Endothelial cell of umbilical vein (primary cell): ENCODE measurements at regions not wholly inside any gene's neighbourhood (a gene's known extent, or its start where the extent isn't known, plus 50 kb on each side); places are given as distances from the start of the nearest gene placed in this dataset.

Experiments
- BruUV-seq: library from RNA; stranded (reverse); fragments of 400-500 nt; replicated peaks from 2 replicates; lab custom pipeline; 2021; lab: Mats Ljungman, UMichigan
- CTCF ChIA-PET: fragments of 300-600, 350-600 bp; sonication (Branson Sonifier 250); formaldehyde crosslinking; loops from one replicate; lab custom pipeline; 2021; ENCODE audit warnings: antibody characterized with exemption, inconsistent platforms; lab: Charles Lee
- POLR2A ChIA-PET: fragments of 300-600, 350-600 bp; sonication (Branson Sonifier 250); formaldehyde crosslinking; loops from one replicate; lab custom pipeline; 2021; ENCODE audit warnings: antibody characterized with exemption, inconsistent platforms; lab: Charles Lee
- DNase-seq: peaks from one replicate; pipeline ENCODE4 v3.0.0-alpha.2; 2011; ENCODE audit warnings: low read depth, low spot score
- FAIRE-seq: peaks from 2 replicates; lab custom pipeline; 2011; peaks lifted over from hg19 to GRCh38; lab: Jason Lieb, UNC
- H2AFZ ChIP-seq: 2 replicates; pipeline ENCODE4 v1.6.0; 2012; ENCODE audit warnings: low read depth, low read length, control low read depth, inconsistent platforms
- H3K27ac ChIP-seq: 2 replicates; pipeline ENCODE4 v1.5.1; 2011; ENCODE audit warnings: low read depth, mild to moderate bottlenecking, control low read depth, low read length, moderate library complexity; ENCODE audit not compliant: insufficient read depth
- H3K27me3 ChIP-seq, 2 experiments: 2 replicates each; pipeline versions ENCODE4 v1.6.0 to v1.6.1; 2011; ENCODE audit warnings: low read length in 2 of 2, mixed read lengths in 1 of 2; ENCODE audit not compliant: control insufficient read depth in 2 of 2, insufficient read depth in 2 of 2
- H3K36me3 ChIP-seq, 2 experiments: 2 replicates in 1 of 2; 3 replicates in 1 of 2; pipeline ENCODE4 v1.5.1; 2011; ENCODE audit warnings: low read length in 2 of 2, mild to moderate bottlenecking in 1 of 2, moderate library complexity in 1 of 2; ENCODE audit not compliant: control insufficient read depth in 2 of 2, insufficient read depth in 2 of 2; ENCODE audit errors: extremely low read depth in 1 of 2
- H3K4me1 ChIP-seq: 3 replicates; pipeline ENCODE4 v1.5.1; 2011; ENCODE audit warnings: mild to moderate bottlenecking, low read length; ENCODE audit not compliant: control insufficient read depth, insufficient read depth; ENCODE audit errors: extremely low read depth
- H3K4me2 ChIP-seq: 2 replicates; pipeline ENCODE4 v1.6.1; 2011; ENCODE audit warnings: low read length, control low read depth, mixed read lengths; ENCODE audit not compliant: insufficient read depth
- H3K4me3 ChIP-seq, 3 experiments: fragments of 200-600 bp in 1 of 3; sonication (generic), shearing (Covaris generic) in 1 of 3; replicated peaks in 1 of 3; 2 replicates each; pipeline ENCODE4 v1.5.1; 2011 to 2016; ENCODE audit warnings: control low read depth in 3 of 3, low read length in 3 of 3, mild to moderate bottlenecking in 2 of 3, inconsistent platforms in 1 of 3, low read depth in 1 of 3, moderate library complexity in 1 of 3; ENCODE audit not compliant: insufficient read depth in 1 of 3
- H3K79me2 ChIP-seq: 2 replicates; pipeline ENCODE4 v1.6.0; 2012; ENCODE audit warnings: low read length, inconsistent platforms; ENCODE audit not compliant: control insufficient read depth, insufficient read depth
- H3K9ac ChIP-seq: replicated peaks from 2 replicates; pipeline ENCODE3; 2011; ENCODE audit warnings: low read length, control low read depth; ENCODE audit not compliant: insufficient read depth; ENCODE audit errors: extremely low read depth
- H3K9me1 ChIP-seq: replicated peaks from 3 replicates; pipeline ENCODE4 v1.6.0; 2011; ENCODE audit warnings: mild to moderate bottlenecking, low read length; ENCODE audit not compliant: control insufficient read depth, insufficient read depth; ENCODE audit errors: extremely low read depth
- H3K9me3 ChIP-seq: replicated peaks from 2 replicates; pipeline ENCODE4 v1.5.1; 2012; ENCODE audit warnings: low read length, inconsistent platforms; ENCODE audit not compliant: control insufficient read depth, insufficient read depth
- H4K20me1 ChIP-seq: replicated peaks from 2 replicates; pipeline ENCODE3; 2011; ENCODE audit warnings: mild to moderate bottlenecking, low read length; ENCODE audit not compliant: control insufficient read depth, insufficient read depth; ENCODE audit errors: extremely low read depth
- EZH2 ChIP-seq: IDR thresholded peaks from 2 replicates; pipeline ENCODE4 v1.6.1; 2012; ENCODE audit warnings: borderline replicate concordance, low read depth, mild to moderate bottlenecking, moderate library complexity, low read length, inconsistent platforms; ENCODE audit not compliant: severe bottlenecking
- FOS ChIP-seq: IDR thresholded peaks from 2 replicates; pipeline ENCODE4 v1.6.1; 2011; ENCODE audit warnings: mild to moderate bottlenecking, low read length, moderate library complexity, borderline replicate concordance; ENCODE audit not compliant: insufficient read depth
- GATA2 ChIP-seq: IDR thresholded peaks from 2 replicates; pipeline ENCODE4 v1.7.0; 2011; ENCODE audit warnings: low read depth, mild to moderate bottlenecking, moderate library complexity, mixed read lengths, low read length; ENCODE audit not compliant: insufficient read length, insufficient read depth
- JUN ChIP-seq: IDR thresholded peaks from 2 replicates; pipeline ENCODE4 v1.6.1; 2011; ENCODE audit warnings: borderline replicate concordance, low read depth; ENCODE audit not compliant: insufficient read length, insufficient read depth
- MYC ChIP-seq: IDR thresholded peaks from one replicate; pipeline ENCODE4 v1.6.1; 2011; ENCODE audit warnings: mild to moderate bottlenecking, low read depth, low read length
- POLR2A ChIP-seq: IDR thresholded peaks from 2 replicates; pipeline ENCODE4 v1.6.1; 2012; ENCODE audit warnings: low read depth, mild to moderate bottlenecking, control low read depth, low read length
- POLR2AphosphoS5 ChIP-seq: IDR thresholded peaks from 2 replicates; pipeline ENCODE4 v1.6.1; 2012; ENCODE audit warnings: low read depth, mild to moderate bottlenecking, control low read depth, low read length, moderate library complexity; ENCODE audit not compliant: insufficient read depth
- dilution Hi-C: fragments of 300-500 bp; cut with MboI; formaldehyde crosslinking; loops from one replicate; pipeline ENCODE4 v1.15.0; 2019; ENCODE audit warnings: low sequenced_read_pairs; ENCODE audit not compliant: extremely low pct_ligation_motif_present
- intact Hi-C: fragments of 100-400 bp; cut with micrococcal nuclease; formaldehyde crosslinking; loops from one replicate; pipeline ENCODE4 v1.10.0; 2022
- TF ChIP-seq, protein P1 (sequence below): IDR thresholded peaks from 2 replicates; pipeline ENCODE4 v1.6.1; 2011; ENCODE audit not compliant: insufficient read depth, insufficient read length
- TF ChIP-seq, protein P2 (sequence below), 2 donors: IDR thresholded peaks; 1 replicate in 1 of 2; 2 replicates in 1 of 2; pipeline ENCODE4 v1.5.1; 2011; ENCODE audit warnings: low read length in 2 of 2, mild to moderate bottlenecking in 2 of 2, moderate library complexity in 2 of 2, control low read depth in 1 of 2, inconsistent platforms in 1 of 2, low read depth in 1 of 2; ENCODE audit not compliant: insufficient read depth in 1 of 2; ENCODE audit errors: extremely low read depth in 1 of 2

DNA sequence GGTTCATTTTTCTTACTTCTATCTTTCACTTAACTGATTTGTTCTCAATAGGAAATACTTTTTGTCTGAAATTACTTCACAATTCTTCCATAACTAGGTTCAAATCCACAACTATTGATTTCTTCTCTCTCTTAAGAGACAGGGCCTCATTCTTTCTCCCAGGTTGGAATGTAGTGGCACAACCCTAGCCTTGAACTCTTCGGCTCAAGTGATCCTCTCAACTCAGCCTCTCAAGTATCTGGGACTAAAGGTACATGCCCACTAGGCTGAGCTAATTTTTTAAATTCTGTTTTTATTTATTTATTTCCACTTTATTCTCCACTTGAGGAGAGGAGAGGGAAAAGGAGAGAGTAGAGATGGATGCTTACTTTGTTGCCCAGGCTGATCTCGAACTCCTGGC, 370.4 kb upstream of the PLXNA2 start:
- intact Hi-C loops: no loop called here
- ChIA-PET POLR2A (no interaction called here), CTCF (no interaction called here)
- no peak overlapping the region for H3K4me2 ChIP-seq
- TF ChIP-seq JUN (no peak), FOS (no peak), POLR2AphosphoS5 (no peak), MYC (no peak), POLR2A (no peak), GATA2 (no peak), EZH2 (no peak)
- TF ChIP-seq, protein P1, sequence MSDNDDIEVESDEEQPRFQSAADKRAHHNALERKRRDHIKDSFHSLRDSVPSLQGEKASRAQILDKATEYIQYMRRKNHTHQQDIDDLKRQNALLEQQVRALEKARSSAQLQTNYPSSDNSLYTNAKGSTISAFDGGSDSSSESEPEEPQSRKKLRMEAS: no peak
- TF ChIP-seq, protein P2, sequence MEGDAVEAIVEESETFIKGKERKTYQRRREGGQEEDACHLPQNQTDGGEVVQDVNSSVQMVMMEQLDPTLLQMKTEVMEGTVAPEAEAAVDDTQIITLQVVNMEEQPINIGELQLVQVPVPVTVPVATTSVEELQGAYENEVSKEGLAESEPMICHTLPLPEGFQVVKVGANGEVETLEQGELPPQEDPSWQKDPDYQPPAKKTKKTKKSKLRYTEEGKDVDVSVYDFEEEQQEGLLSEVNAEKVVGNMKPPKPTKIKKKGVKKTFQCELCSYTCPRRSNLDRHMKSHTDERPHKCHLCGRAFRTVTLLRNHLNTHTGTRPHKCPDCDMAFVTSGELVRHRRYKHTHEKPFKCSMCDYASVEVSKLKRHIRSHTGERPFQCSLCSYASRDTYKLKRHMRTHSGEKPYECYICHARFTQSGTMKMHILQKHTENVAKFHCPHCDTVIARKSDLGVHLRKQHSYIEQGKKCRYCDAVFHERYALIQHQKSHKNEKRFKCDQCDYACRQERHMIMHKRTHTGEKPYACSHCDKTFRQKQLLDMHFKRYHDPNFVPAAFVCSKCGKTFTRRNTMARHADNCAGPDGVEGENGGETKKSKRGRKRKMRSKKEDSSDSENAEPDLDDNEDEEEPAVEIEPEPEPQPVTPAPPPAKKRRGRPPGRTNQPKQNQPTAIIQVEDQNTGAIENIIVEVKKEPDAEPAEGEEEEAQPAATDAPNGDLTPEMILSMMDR (IDR thresholded peaks at IDR 0.05; ENCODE audit: extremely low read depth in 1 of 2, insufficient read depth in 1 of 2, low read depth in 1 of 2, low read length in 2 of 2): no peak
- no peaks in the 10 kb centered on the region for H3K9me3 ChIP-seq
- H3K4me1 ChIP-seq: no peaks in the 10 kb centered on the region
- FAIRE-seq (no peak), DNase-seq (no peak)
- no peak overlapping the region for H3K9ac ChIP-seq
- dilution Hi-C loops: no loop called here
- no peak overlapping the region for H3K27ac ChIP-seq
- no peak overlapping the region for H2AFZ ChIP-seq
- H4K20me1 ChIP-seq: no peaks in the 10 kb centered on the region
- no peaks in the 10 kb centered on the region for H3K36me3 ChIP-seq
- H3K4me3 ChIP-seq: no peak overlapping the region
- no peaks in the 10 kb centered on the region for H3K79me2 ChIP-seq
- no peaks in the 10 kb centered on the region for H3K9me1 ChIP-seq
- H3K27me3 ChIP-seq: no peaks in the 10 kb centered on the region
- no TSS peak for BruUV-seq
